Urothelium cell line (cell line): ENCODE measurements at regions not wholly inside any gene's neighbourhood (a gene's known extent, or its start where the extent isn't known, plus 50 kb on each side); places are given as distances from the start of the nearest gene placed in this dataset.

Source experiments
- DNase-seq: peaks from one replicate; pipeline ENCODE4 v3.0.0; 2011; ENCODE audit warnings: low spot score, mixed read lengths
- FAIRE-seq: peaks from 2 replicates; lab custom pipeline; 2011; peaks lifted over from hg19 to GRCh38; lab: Jason Lieb, UNC

- FAIRE-seq: no peak
Observed at GRCh38 chr2:196565106-196565765, 74.3 kb upstream of the CCDC150 start.

DNA sequence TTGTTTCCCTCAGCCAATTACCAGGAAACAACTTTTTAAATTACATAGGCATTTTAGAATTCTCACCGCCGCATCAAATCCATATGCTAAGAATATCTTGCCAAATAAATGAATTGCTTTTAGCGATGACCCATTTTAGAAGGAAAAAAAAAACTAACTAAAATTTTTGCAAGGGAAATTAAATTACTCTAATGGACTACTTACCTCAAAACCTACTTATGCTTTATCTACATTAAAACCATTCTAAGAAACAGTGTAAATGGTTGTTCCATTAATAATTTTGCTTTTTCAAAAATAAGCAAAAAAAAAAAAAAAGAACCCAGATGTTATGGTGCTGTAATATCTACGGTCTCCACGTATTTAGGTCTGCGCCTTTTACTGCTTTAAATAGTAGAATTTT, 73.5 kb upstream of the CCDC150 start:
- FAIRE-seq: no peak

More at GRCh38 chr2:196565106-196565765, 74.3 kb upstream of the CCDC150 start:
- no peak for DNase-seq

GRCh38 chr2:196566961-196567666, 72.4 kb upstream of the CCDC150 start:
- DNase-seq: no peak

More for the DNA sequence above, 73.5 kb upstream of the CCDC150 start:
- DNase-seq: no peak

GRCh38 chr2:196568506-196568905, 71.0 kb upstream of the CCDC150 start:
- DNase-seq (no peak), FAIRE-seq (no peak)

More at GRCh38 chr2:196566961-196567666, 72.4 kb upstream of the CCDC150 start:
- no peak for FAIRE-seq

DNA sequence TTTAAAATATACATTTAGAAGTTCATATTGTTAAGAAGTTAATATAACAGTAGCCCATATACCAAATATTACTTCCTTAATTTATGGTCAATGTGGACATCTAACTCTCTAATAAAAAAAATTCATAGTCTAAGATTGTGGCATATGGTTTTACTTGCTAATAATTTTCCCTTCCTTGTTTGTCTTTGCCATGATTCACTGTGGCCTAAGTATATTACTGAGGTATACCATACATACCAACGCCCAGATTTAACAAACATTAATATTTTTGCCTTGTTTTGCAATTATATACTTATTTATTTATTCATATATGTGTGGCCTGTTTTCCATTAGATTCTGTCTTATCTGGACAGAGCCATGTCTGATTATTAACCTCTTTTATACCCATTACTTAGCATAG, 54.6 kb upstream of the CCDC150 start:
- DNase-seq (no peak), FAIRE-seq (no peak)

GRCh38 chr2:196586511-196586991, 53.0 kb upstream of the CCDC150 start:
- FAIRE-seq (no peak), DNase-seq (peak; percentile 58)

DNA sequence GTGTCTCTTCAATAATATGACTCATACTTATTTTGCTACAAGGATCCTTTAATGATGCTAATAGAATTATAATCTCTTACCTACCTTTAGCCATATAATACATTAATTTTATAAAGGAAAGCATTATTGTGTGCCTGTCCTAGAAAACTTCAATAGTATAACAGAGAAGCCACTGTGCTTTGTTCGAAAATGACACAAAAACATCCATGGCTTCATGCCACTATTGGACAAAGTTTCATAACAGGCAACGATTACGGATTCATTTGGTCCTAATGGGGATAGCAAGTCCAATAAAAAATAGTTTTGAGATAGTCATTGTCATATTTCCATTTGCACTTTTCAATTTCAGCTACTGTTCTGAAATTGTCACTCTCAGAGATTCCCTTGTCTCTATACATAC, 52.5 kb upstream of the CCDC150 start:
- FAIRE-seq: no peak
- DNase-seq: no peak

DNA sequence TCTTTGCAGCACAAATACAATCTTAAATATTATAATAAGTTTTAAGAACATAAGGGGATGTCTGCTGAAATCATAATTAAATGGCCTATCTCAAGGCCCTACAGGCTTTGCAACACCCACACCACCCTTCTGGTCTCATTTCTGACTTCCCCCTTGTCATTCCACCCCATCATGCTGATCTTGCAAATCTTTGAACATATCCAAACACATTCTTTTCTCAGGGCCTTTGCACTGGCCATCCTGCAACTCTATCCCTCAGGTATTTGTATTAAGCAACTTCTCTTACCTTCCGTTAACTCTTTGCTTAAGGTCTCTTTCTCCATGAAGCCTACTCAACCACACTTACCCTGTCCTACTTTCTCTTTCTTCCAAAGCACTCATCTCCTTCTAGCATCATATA, 51.8 kb upstream of the CCDC150 start:
- no peak for FAIRE-seq
- DNase-seq: no peak

- DNase-seq (no peak), FAIRE-seq (no peak)
Observed at GRCh38 chr2:196589419-196589818, 50.1 kb upstream of the CCDC150 start.
